ENCODE measurements at regions not wholly inside any gene's neighbourhood (a gene's known extent, or its start where the extent isn't known, plus 50 kb on each side); places are given as distances from the start of the nearest gene placed in this dataset.

GRCh38 chr7:156438011-156438410, 202.6 kb upstream of the RNF32 start:
- no TSS peak for BruUV-seq (replicated peaks)
- ChIA-PET CTCF (no interaction called here), POLR2A (ENCODE audit: low non-redundant PET) (no interaction called here)
- Histone ChIP-seq H3K4me1 (ENCODE audit: insufficient read depth, low read length, poor library complexity, severe bottlenecking) (no peaks in the 10 kb centered on the region), H3K27me3 (replicated peaks; ENCODE audit: insufficient read depth, low read depth, low read length, poor library complexity) (peaks cover 26% of the 10 kb centered on the region), H3K27ac (ENCODE audit: low read depth, low read length, poor library complexity, severe bottlenecking) (no peak overlapping the region), H3K36me3 (ENCODE audit: insufficient read depth, low read length, poor library complexity, severe bottlenecking) (no peaks in the 10 kb centered on the region), H3K9me3 (ENCODE audit: low read depth, low read length, poor library complexity, severe bottlenecking) (no peaks in the 10 kb centered on the region), H3K4me3 (ENCODE audit: low read depth, low read length, poor library complexity, severe bottlenecking) (no peak overlapping the region)
- no peak for TF ChIP-seq EZH2 (IDR thresholded peaks at IDR 0.05; ENCODE audit: borderline replicate concordance, low read depth, low read length, poor library complexity, severe bottlenecking)
- TF ChIP-seq CTCF (conservative IDR thresholded peaks at IDR 0.05; ENCODE audit: low read depth, low read length), result no peak
- no peak for DNase-seq (ENCODE audit: low spot score)
- intact Hi-C loops (cut with micrococcal nuclease; ENCODE audit: unreplicated experiment), result no loop called here

- intact Hi-C loops (cut with micrococcal nuclease; ENCODE audit: unreplicated experiment), result no loop called here
- no peaks in the 10 kb centered on the region for H3K9me3 ChIP-seq (ENCODE audit: low read depth, low read length, poor library complexity, severe bottlenecking)
- TF ChIP-seq EZH2 (IDR thresholded peaks at IDR 0.05; ENCODE audit: borderline replicate concordance, low read depth, low read length, poor library complexity, severe bottlenecking) (no peak), CTCF (conservative IDR thresholded peaks at IDR 0.05; ENCODE audit: low read depth, low read length) (no peak)
- no peak for DNase-seq (ENCODE audit: low spot score)
- CTCF ChIA-PET, result no interaction called here
- no TSS peak for BruUV-seq (replicated peaks)
- H3K4me1 ChIP-seq (ENCODE audit: insufficient read depth, low read length, poor library complexity, severe bottlenecking), result no peaks in the 10 kb centered on the region
- POLR2A ChIA-PET (ENCODE audit: low non-redundant PET), result no interaction called here
- H3K36me3 ChIP-seq (ENCODE audit: insufficient read depth, low read length, poor library complexity, severe bottlenecking), result no peaks in the 10 kb centered on the region
- H3K27ac ChIP-seq (ENCODE audit: low read depth, low read length, poor library complexity, severe bottlenecking), result no peak overlapping the region
- no peak overlapping the region for H3K4me3 ChIP-seq (ENCODE audit: low read depth, low read length, poor library complexity, severe bottlenecking)
- H3K27me3 ChIP-seq (replicated peaks; ENCODE audit: insufficient read depth, low read depth, low read length, poor library complexity), result peaks cover 17% of the 10 kb centered on the region
Observed at GRCh38 chr7:156437021-156437614, 203.5 kb upstream of the RNF32 start.

GRCh38 chr7:156435486-156436231, 204.9 kb upstream of the RNF32 start:
- H3K4me1 ChIP-seq (ENCODE audit: insufficient read depth, low read length, poor library complexity, severe bottlenecking), result no peaks in the 10 kb centered on the region
- CTCF ChIA-PET, result no interaction called here

More at GRCh38 chr7:156435486-156436231, 204.9 kb upstream of the RNF32 start:
- intact Hi-C loops (cut with micrococcal nuclease; ENCODE audit: unreplicated experiment), result no loop called here
- no peak overlapping the region for H3K27ac ChIP-seq (ENCODE audit: low read depth, low read length, poor library complexity, severe bottlenecking)
- no peak for DNase-seq (ENCODE audit: low spot score)
- no peaks in the 10 kb centered on the region for H3K36me3 ChIP-seq (ENCODE audit: insufficient read depth, low read length, poor library complexity, severe bottlenecking)
- no TSS peak for BruUV-seq (replicated peaks)
- TF ChIP-seq CTCF (conservative IDR thresholded peaks at IDR 0.05; ENCODE audit: low read depth, low read length) (no peak), EZH2 (IDR thresholded peaks at IDR 0.05; ENCODE audit: borderline replicate concordance, low read depth, low read length, poor library complexity, severe bottlenecking) (no peak)
- H3K4me3 ChIP-seq (ENCODE audit: low read depth, low read length, poor library complexity, severe bottlenecking), result no peak overlapping the region
- peaks cover 16% of the 10 kb centered on the region for H3K27me3 ChIP-seq (replicated peaks; ENCODE audit: insufficient read depth, low read depth, low read length, poor library complexity)
- POLR2A ChIA-PET (ENCODE audit: low non-redundant PET), result no interaction called here
- H3K9me3 ChIP-seq (ENCODE audit: low read depth, low read length, poor library complexity, severe bottlenecking), result no peaks in the 10 kb centered on the region
